Tibial nerve (tissue), 4 donors: ENCODE measurements at regions not wholly inside any gene's neighbourhood (a gene's known extent, or its start where the extent isn't known, plus 50 kb on each side); places are given as distances from the start of the nearest gene placed in this dataset.

Source experiments
- DNase-seq, 2 donors: peaks; one replicate each; pipeline ENCODE4 v3.0.0-alpha.2; 2019; ENCODE audit warnings: low spot score in 2 of 2
- H3K27ac ChIP-seq, 4 donors: fragments of 200-600 bp; sonication (generic) in 3 of 4; one replicate each; pipeline ENCODE4 v1.5.1; 2017 to 2019; ENCODE audit warnings: mild to moderate bottlenecking in 1 of 4
- H3K27me3 ChIP-seq, 2 donors: fragments of 200-600 bp; sonication (generic) in 1 of 2; one replicate each; pipeline versions ENCODE4 v1.5.1 to v1.6.0; 2017 to 2019
- H3K36me3 ChIP-seq, 3 donors: fragments of 200-600 bp; sonication (generic); one replicate each; pipeline ENCODE4 v1.5.1; 2018 to 2019
- H3K4me1 ChIP-seq, 4 donors: fragments of 200-600 bp; sonication (generic) in 3 of 4; one replicate each; pipeline ENCODE4 v1.5.1; 2017 to 2019
- H3K4me3 ChIP-seq, 4 donors: fragments of 200-600 bp; sonication (generic) in 3 of 4; one replicate each; pipeline ENCODE4 v1.5.1; 2017 to 2019; ENCODE audit warnings: mild to moderate bottlenecking in 1 of 4, moderate library complexity in 1 of 4
- H3K9me3 ChIP-seq, 4 donors: fragments of 200-600 bp; sonication (generic) in 3 of 4; one replicate each; pipeline ENCODE4 v1.5.1; 2017 to 2019
- CTCF ChIP-seq, 5 experiments: fragments of 200-600 bp in 3 of 5; fragments of 450-650 bp in 2 of 5; sonication (generic) in 3 of 5; IDR thresholded peaks; one replicate each; pipeline ENCODE4 v1.5.1; 2016 to 2019; ENCODE audit warnings: antibody characterized with exemption in 5 of 5, mild to moderate bottlenecking in 3 of 5, moderate library complexity in 2 of 5
- EP300 ChIP-seq, 2 donors: sonication (generic); formaldehyde crosslinking; IDR thresholded peaks; one replicate each; pipeline ENCODE4 v1.6.1; 2017; ENCODE audit warnings: antibody characterized with exemption in 2 of 2, mild to moderate bottlenecking in 1 of 2
- POLR2A ChIP-seq, 2 donors: fragments of 450-650 bp; IDR thresholded peaks; one replicate each; pipeline ENCODE4 v1.6.1; 2017; ENCODE audit warnings: antibody characterized with exemption in 2 of 2, mild to moderate bottlenecking in 2 of 2, moderate library complexity in 2 of 2
- WGBS, 2 donors: methylation state at CpG; one replicate each; pipeline ENCODE4 v1.1.5; 2018; 5-methylcytosine and 5-hydroxymethylcytosine counted together

GRCh38 chr6:10205892-10206291, 209.0 kb downstream of the TFAP2A start:
- no peaks in the 10 kb centered on the region for H3K36me3 ChIP-seq
- TF ChIP-seq POLR2A (IDR thresholded peaks at IDR 0.05) (no peak), CTCF (IDR thresholded peaks at IDR 0.05) (no peak), EP300 (IDR thresholded peaks at IDR 0.05) (no peak)
- H3K27me3 ChIP-seq = no peaks in the 10 kb centered on the region
- H3K9me3 ChIP-seq = no peaks in the 10 kb centered on the region
- no peak overlapping the region for H3K27ac ChIP-seq
- WGBS, 2 donors = 39% methylated on average over 4 of the region's 4 CpGs
- H3K4me1 ChIP-seq = peaks cover 0 to 22% (median 0%) of the 10 kb centered on the region in 4 donors
- DNase-seq = no peak
- no peak overlapping the region for H3K4me3 ChIP-seq

GRCh38 chr6:10205120-10205519, 209.8 kb downstream of the TFAP2A start:
- Histone ChIP-seq H3K4me1 (peaks cover 0 to 18% (median 0%) of the 10 kb centered on the region in 4 donors), H3K27me3 (no peaks in the 10 kb centered on the region), H3K27ac (no peak overlapping the region), H3K36me3 (no peaks in the 10 kb centered on the region), H3K4me3 (no peak overlapping the region), H3K9me3 (peaks cover 0 to 5% (median 0%) of the 10 kb centered on the region in 4 donors)
- no peak for DNase-seq
- TF ChIP-seq CTCF (IDR thresholded peaks at IDR 0.05) (no peak), EP300 (IDR thresholded peaks at IDR 0.05) (no peak), POLR2A (IDR thresholded peaks at IDR 0.05) (no peak)
- 43% methylated on average over 3 of the region's 3 CpGs for WGBS, 2 donors

- DNase-seq = no peak
- 74 to 89% methylated on average over 1 of the region's 1 CpG for WGBS, 2 donors
- peaks cover 0 to 12% (median 0%) of the 10 kb centered on the region in 4 donors for H3K4me1 ChIP-seq
- no peaks in the 10 kb centered on the region for H3K27me3 ChIP-seq
- no peak overlapping the region for H3K27ac ChIP-seq
- H3K36me3 ChIP-seq = no peaks in the 10 kb centered on the region
- peaks cover 0 to 5% (median 0%) of the 10 kb centered on the region in 4 donors for H3K9me3 ChIP-seq
- TF ChIP-seq EP300 (IDR thresholded peaks at IDR 0.05) (no peak), POLR2A (IDR thresholded peaks at IDR 0.05) (no peak), CTCF (IDR thresholded peaks at IDR 0.05) (no peak)
- no peak overlapping the region for H3K4me3 ChIP-seq
Observed at GRCh38 chr6:10203651-10204050, 211.2 kb downstream of the TFAP2A start.

- H3K9me3 ChIP-seq = peaks cover 0 to 5% (median 0%) of the 10 kb centered on the region in 4 donors
- no peaks in the 10 kb centered on the region for H3K36me3 ChIP-seq
- WGBS, 2 donors = 92 to 96% methylated on average over 3 of the region's 3 CpGs
- H3K4me1 ChIP-seq = peaks cover 0 to 12% (median 0%) of the 10 kb centered on the region in 4 donors
- DNase-seq = no peak
- H3K4me3 ChIP-seq = no peak overlapping the region
- no peak overlapping the region for H3K27ac ChIP-seq
- TF ChIP-seq CTCF (IDR thresholded peaks at IDR 0.05) = no peak
- TF ChIP-seq EP300 (IDR thresholded peaks at IDR 0.05) = no peak
- H3K27me3 ChIP-seq = no peaks in the 10 kb centered on the region
Observed at GRCh38 chr6:10202581-10202980, 212.3 kb downstream of the TFAP2A start.

GRCh38 chr6:10201606-10202510, 213.0 kb downstream of the TFAP2A start:
- H3K27me3 ChIP-seq = no peaks in the 10 kb centered on the region
- no peaks in the 10 kb centered on the region for H3K36me3 ChIP-seq
- TF ChIP-seq POLR2A (IDR thresholded peaks at IDR 0.05) (no peak), EP300 (IDR thresholded peaks at IDR 0.05) (no peak), CTCF (IDR thresholded peaks at IDR 0.05) (no peak)
- peaks cover 0 to 12% (median 0%) of the 10 kb centered on the region in 4 donors for H3K4me1 ChIP-seq
- DNase-seq = no peak
- H3K9me3 ChIP-seq = peaks cover 0 to 5% (median 0%) of the 10 kb centered on the region in 4 donors
- WGBS, 2 donors = 58 to 66% methylated on average over 8 of the region's 8 CpGs
- no peak overlapping the region for H3K27ac ChIP-seq
- no peak overlapping the region for H3K4me3 ChIP-seq
